Epithelial cell of esophagus (primary cell): ENCODE measurements at regions not wholly inside any gene's neighbourhood (a gene's known extent, or its start where the extent isn't known, plus 50 kb on each side); places are given as distances from the start of the nearest gene placed in this dataset.

Source experiments
- DNase-seq: peaks from one replicate; pipeline ENCODE4 v3.0.0; 2010; ENCODE audit warnings: low read depth
- H3K4me3 ChIP-seq: 2 replicates; pipeline ENCODE4 v1.5.1; 2011; ENCODE audit warnings: mild to moderate bottlenecking, low read length, control low read depth
- TF ChIP-seq, protein P1 (sequence below): IDR thresholded peaks from 2 replicates; pipeline ENCODE4 v1.5.1; 2011; ENCODE audit warnings: low read depth, mild to moderate bottlenecking, low read length, control low read depth, inconsistent platforms; ENCODE audit not compliant: insufficient read depth; ENCODE audit errors: missing control alignments

GRCh38 chr7:54090652-54091213 is 451.4 kb upstream of the VSTM2A start:
- TF ChIP-seq, protein P1, sequence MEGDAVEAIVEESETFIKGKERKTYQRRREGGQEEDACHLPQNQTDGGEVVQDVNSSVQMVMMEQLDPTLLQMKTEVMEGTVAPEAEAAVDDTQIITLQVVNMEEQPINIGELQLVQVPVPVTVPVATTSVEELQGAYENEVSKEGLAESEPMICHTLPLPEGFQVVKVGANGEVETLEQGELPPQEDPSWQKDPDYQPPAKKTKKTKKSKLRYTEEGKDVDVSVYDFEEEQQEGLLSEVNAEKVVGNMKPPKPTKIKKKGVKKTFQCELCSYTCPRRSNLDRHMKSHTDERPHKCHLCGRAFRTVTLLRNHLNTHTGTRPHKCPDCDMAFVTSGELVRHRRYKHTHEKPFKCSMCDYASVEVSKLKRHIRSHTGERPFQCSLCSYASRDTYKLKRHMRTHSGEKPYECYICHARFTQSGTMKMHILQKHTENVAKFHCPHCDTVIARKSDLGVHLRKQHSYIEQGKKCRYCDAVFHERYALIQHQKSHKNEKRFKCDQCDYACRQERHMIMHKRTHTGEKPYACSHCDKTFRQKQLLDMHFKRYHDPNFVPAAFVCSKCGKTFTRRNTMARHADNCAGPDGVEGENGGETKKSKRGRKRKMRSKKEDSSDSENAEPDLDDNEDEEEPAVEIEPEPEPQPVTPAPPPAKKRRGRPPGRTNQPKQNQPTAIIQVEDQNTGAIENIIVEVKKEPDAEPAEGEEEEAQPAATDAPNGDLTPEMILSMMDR = no peak

DNA sequence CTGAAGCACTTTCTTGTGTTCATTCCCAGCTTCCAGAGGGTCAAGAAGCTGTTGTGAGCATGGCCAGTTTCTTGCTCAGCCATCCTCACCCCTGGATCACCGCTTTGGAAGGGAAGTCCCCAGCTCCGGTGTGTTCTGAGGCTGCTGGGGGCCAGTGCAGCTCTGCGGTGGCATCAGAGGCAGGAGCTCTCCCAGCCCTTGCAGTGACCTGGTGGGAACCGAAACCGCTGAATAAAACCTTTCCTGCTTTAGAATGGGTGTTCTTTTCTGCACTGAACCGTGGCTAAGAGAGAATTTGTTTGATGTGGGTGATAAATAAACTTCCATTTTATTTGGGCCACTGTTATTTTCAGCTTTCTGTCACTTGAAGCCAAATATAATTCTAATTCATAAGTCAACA is 450.9 kb upstream of the VSTM2A start:
- DNase-seq = no peak
- TF ChIP-seq, protein P1 = no peak
- H3K4me3 ChIP-seq = no peak overlapping the region

More at GRCh38 chr7:54090652-54091213, 451.4 kb upstream of the VSTM2A start:
- DNase-seq = no peak
- no peak overlapping the region for H3K4me3 ChIP-seq

DNA sequence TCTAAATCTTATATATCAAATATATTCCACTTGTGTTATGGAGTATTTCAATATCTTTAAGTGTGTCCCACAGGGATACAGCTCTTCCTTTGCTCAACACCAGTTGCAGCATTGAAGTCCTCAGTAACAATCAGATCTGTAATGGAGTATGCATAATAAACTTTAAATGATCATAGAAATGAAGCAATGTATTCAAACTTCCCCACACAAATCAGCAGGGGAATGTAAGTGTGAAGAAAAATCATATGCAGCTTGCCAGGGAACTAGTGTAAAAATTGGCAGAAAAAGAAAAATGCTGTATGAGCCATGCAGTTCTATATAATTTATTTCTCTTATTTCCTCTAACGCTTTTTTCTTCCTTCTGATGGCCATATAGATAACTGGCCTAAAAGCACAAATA is 444.3 kb upstream of the VSTM2A start:
- H3K4me3 ChIP-seq = no peak overlapping the region
- TF ChIP-seq, protein P1 = no peak
- DNase-seq = no peak

DNA sequence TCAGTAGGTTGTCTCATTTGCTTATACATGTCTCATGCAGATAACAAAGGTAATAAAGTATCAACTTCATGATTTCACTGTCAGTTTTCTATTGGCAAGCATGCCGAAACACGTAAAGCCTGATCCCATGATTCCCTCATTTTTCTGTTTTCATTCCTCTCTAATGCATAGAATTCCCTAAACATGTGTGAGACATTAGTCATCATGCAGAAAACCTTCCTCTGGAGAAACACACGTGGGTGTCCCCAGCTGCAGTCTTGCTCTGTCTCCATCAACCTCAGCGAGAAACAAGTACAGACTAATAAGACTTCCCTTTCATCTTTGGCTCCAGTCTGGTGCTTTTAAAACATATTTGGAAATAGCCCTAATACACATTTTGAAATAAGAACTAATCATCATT is 432.7 kb upstream of the VSTM2A start:
- TF ChIP-seq, protein P1 = no peak
- DNase-seq = peak; percentile 19
- no peak overlapping the region for H3K4me3 ChIP-seq

GRCh38 chr7:54111814-54112511 is 430.2 kb upstream of the VSTM2A start:
- no peak for DNase-seq
- H3K4me3 ChIP-seq = no peak overlapping the region
- TF ChIP-seq, protein P1 = no peak

DNA sequence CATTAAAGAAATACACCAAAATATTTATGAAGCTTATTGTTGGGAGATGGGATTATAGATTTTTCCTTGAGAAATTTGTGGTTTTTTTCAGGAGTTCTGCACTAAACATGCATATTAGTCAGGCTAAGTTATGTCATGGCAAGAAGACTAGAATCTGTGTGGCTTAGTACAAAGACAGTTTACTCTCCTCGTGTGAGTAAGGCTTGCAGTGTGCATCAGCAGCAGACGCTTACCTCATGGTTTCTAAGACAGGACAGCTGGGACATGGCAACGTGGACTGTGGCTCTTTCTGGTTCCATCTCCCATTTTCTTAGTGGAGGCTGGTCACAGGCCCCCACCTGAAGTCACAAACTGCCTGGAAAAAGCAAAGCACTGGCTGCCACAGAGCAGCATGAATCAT is 429.6 kb upstream of the VSTM2A start:
- DNase-seq = no peak
- TF ChIP-seq, protein P1 = no peak
- no peak overlapping the region for H3K4me3 ChIP-seq
